Stimulated activated naive B cell treated with anti-CD40 and anti-IgM and Interleukin-4, amounts not matched to agents 10 μg/mL and 1 μg/mL and 100 μg/mL, for 72 hours (primary cell): ENCODE measurements at regions not wholly inside any gene's neighbourhood (a gene's known extent, or its start where the extent isn't known, plus 50 kb on each side); places are given as distances from the start of the nearest gene placed in this dataset.
A peak's percentile ranks its signal among the peaks of the same experiment; 100 is the strongest.

ENCODE experiments used
- ATAC-seq, 2 donors: fragments of 150-1000 bp; cut with Tn5 transposase; replicated peaks; 2 replicates each; pipeline ENCODE4 v1.10.0; 2021; ENCODE audit warnings: moderate library complexity in 1 of 2
- DNase-seq: peaks from one replicate; pipeline ENCODE4 v3.0.0; 2021
- H3K27ac Mint-ChIP-seq: one replicate; pipeline ENCODE4 v1.8.0; 2022; ENCODE audit warnings: mild to moderate bottlenecking, mixed read lengths
- H3K27me3 Mint-ChIP-seq, 2 donors: one replicate each; pipeline ENCODE4 v1.8.0; 2022; ENCODE audit warnings: mixed read lengths in 2 of 2
- H3K36me3 Mint-ChIP-seq, 2 donors: one replicate each; pipeline ENCODE4 v1.8.0; 2022; ENCODE audit warnings: mixed read lengths in 2 of 2, mild to moderate bottlenecking in 1 of 2
- H3K4me1 Mint-ChIP-seq, 2 donors: one replicate each; pipeline ENCODE4 v1.8.0; 2022; ENCODE audit warnings: mixed read lengths in 2 of 2, mild to moderate bottlenecking in 1 of 2
- H3K4me3 Mint-ChIP-seq, 2 donors: one replicate each; pipeline ENCODE4 v1.8.0; 2022; ENCODE audit warnings: mild to moderate bottlenecking in 2 of 2, mixed read lengths in 2 of 2, moderate library complexity in 1 of 2
- H3K9me3 Mint-ChIP-seq, 2 donors: one replicate each; pipeline ENCODE4 v1.8.0; 2022; ENCODE audit warnings: mixed read lengths in 2 of 2, mild to moderate bottlenecking in 1 of 2

DNA sequence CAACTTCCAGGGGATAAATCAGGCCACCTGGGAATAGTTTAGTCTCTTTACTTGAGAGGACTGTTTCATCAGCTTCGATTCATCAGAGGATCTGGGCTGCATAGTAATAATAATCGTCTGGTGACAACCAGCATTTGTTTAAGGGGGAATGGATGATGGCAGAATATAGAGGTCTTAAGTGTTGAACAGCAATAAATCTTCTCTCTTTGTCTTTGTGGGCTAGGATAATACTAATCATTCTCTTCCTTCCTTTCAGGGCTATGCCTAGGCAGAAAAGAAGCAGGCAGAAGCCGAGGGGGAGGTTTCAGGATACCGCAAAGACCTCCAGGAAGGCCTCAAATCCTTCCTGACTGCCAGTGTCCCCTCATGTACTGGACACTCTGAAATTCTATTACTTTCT, 150.4 kb upstream of the GAREM1 start:
- no peaks in the 10 kb centered on the region for H3K36me3 Mint-ChIP-seq
- H3K4me3 Mint-ChIP-seq, result no peak overlapping the region
- no peak for DNase-seq
- H3K27me3 Mint-ChIP-seq, result peaks cover 15 to 38% of the 10 kb centered on the region in 2 donors
- no peaks in the 10 kb centered on the region for H3K4me1 Mint-ChIP-seq
- peaks cover 0 to 2% of the 10 kb centered on the region in 2 donors for H3K9me3 Mint-ChIP-seq
- no peak for ATAC-seq
- H3K27ac Mint-ChIP-seq, result no peak overlapping the region

DNA sequence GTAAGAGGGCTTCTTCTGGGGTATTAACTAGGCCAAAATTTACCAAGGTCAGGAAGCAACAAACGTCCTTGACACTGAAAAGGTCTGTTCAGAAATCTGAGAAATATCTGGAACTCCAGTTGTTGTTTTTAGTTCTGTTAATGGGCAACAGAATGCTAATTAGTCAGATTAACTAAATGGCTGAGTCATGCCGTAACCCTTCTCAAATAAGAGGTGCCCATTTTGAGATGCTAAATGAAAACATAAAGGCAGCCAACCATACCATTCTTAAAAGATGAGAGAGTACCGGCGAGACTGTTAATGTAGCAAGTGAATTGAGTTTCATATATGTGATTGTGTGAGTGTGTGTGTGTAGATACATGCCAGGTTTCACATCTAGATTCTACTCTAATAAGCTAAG, 147.9 kb upstream of the GAREM1 start:
- ATAC-seq (no peak), DNase-seq (no peak)
- peaks cover 0 to 2% of the 10 kb centered on the region in 2 donors for H3K9me3 Mint-ChIP-seq
- peaks cover 9 to 40% of the 10 kb centered on the region in 2 donors for H3K27me3 Mint-ChIP-seq
- no peak overlapping the region for H3K4me3 Mint-ChIP-seq
- H3K27ac Mint-ChIP-seq, result no peak overlapping the region
- H3K4me1 Mint-ChIP-seq, result no peaks in the 10 kb centered on the region
- no peaks in the 10 kb centered on the region for H3K36me3 Mint-ChIP-seq

DNA sequence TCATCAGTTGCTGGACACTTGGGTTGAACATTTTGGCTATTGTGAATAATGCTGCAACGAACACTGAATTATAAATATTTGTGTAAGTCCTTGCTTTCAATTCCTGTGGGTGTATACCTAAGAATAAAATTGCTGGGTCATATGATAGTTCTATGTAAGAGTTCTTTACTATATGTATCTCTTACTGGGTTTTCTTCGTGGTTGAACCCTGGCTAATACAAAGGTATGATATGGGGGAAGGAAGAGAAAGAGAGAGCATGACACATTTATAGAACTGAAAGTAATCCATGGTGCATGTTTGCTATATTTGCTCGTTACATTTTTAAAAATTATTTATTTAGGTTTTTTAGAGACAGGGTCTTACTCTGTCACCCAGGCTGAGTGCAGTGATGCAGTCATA, 143.1 kb upstream of the GAREM1 start:
- H3K27me3 Mint-ChIP-seq, result peaks cover 15 to 25% of the 10 kb centered on the region in 2 donors
- no peaks in the 10 kb centered on the region for H3K36me3 Mint-ChIP-seq
- H3K4me1 Mint-ChIP-seq, result no peaks in the 10 kb centered on the region
- no peaks in the 10 kb centered on the region for H3K9me3 Mint-ChIP-seq
- no peak overlapping the region for H3K4me3 Mint-ChIP-seq
- H3K27ac Mint-ChIP-seq, result no peak overlapping the region
- ATAC-seq, result no peak
- DNase-seq, result no peak

DNA sequence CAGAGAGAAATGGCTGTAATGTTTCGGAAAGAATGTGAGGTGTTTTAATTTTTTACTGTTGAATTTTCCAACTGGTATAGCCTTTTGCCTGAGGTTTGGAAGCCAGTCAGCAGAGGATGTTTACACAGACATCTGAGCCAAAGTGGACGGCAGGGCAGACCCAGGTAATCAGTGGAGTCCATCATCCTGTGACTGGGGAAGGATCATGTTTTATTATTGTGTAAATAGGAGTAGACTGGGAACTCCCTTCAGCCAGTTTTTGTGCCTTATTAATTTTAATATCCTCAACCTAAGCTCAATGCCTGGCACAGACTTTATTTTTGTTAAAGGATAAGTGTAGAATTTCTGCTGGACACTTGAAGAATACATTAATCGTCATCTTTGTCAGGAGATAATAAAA, 142.0 kb upstream of the GAREM1 start:
- H3K36me3 Mint-ChIP-seq, result no peaks in the 10 kb centered on the region

DNA sequence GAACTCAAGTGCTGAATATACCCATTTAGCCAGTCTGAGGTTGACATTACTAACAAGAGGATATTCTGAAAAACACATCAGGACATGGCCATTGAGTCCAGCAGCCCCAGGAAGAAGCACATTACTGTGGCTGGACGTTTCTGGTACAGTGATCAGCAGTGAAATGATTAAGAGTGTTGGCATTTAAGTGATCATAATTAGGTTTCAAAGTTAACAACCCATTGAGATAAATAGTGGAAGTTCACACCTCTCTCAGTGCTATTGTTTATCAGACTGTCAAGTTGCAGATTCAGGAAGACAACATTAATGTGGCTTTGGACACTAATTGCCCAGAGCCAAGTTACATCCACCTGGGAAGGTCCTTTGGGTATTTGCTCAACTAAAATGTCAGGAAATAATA, 139.5 kb upstream of the GAREM1 start:
- H3K27ac Mint-ChIP-seq, result no peak overlapping the region
- H3K9me3 Mint-ChIP-seq, result no peaks in the 10 kb centered on the region
- ATAC-seq (no peak), DNase-seq (no peak)
- H3K4me1 Mint-ChIP-seq, result no peaks in the 10 kb centered on the region
- no peak overlapping the region for H3K4me3 Mint-ChIP-seq
- H3K36me3 Mint-ChIP-seq, result no peaks in the 10 kb centered on the region
- peaks cover 25 to 37% of the 10 kb centered on the region in 2 donors for H3K27me3 Mint-ChIP-seq

More for the DNA sequence above, 142.0 kb upstream of the GAREM1 start:
- no peak for DNase-seq
- ATAC-seq, result no peak
- Mint-ChIP-seq H3K4me1 (no peaks in the 10 kb centered on the region), H3K27me3 (peaks cover 17 to 35% of the 10 kb centered on the region in 2 donors), H3K4me3 (no peak overlapping the region), H3K27ac (no peak overlapping the region), H3K9me3 (no peaks in the 10 kb centered on the region)

DNA sequence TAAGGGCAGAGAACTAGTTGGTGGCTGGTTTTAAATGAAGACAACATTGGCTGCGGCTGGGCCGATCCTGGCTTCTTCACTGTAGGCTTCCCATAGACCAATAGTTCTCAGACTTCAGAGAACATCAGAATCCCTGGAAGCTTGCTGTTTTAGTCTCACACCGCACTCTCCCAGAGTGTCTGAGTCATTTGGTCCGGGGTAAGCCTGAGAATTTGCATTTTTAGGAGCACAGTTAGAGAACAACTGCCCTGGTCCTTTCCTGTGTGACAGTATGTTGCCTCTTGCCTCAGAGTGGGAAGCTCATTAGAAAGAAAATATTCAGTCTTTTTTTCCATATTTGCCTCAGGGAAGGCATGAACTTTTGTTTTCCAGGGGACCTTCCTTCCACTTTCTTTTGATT, 137.1 kb upstream of the GAREM1 start:
- ATAC-seq (no peak), DNase-seq (no peak)
- peaks cover 21 to 36% of the 10 kb centered on the region in 2 donors for H3K27me3 Mint-ChIP-seq
- H3K4me3 Mint-ChIP-seq, result no peak overlapping the region
- no peak overlapping the region for H3K27ac Mint-ChIP-seq
- no peaks in the 10 kb centered on the region for H3K9me3 Mint-ChIP-seq
- H3K36me3 Mint-ChIP-seq, result no peaks in the 10 kb centered on the region
- no peaks in the 10 kb centered on the region for H3K4me1 Mint-ChIP-seq

DNA sequence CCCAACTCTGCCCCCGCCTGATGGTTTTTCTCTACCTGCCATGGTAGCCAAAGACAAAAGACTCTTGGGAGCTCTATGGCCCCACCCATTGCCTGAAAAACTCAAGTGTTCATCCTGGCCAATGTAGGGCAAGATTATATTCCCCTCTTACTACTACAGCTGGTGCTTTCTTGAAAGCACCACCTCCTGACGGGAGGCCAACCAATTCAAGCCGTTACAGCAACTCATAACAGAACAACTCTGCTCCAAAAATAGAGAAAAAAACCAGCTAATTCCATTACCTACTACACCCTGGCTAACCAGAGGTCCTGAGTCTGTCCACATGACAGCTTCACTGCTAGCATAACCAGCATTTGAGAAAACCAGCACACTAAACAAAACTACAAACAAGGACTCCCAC, 127.5 kb upstream of the GAREM1 start:
- ATAC-seq, result no peak
- H3K4me3 Mint-ChIP-seq, result no peak overlapping the region
- peaks cover 8 to 9% of the 10 kb centered on the region in 2 donors for H3K27me3 Mint-ChIP-seq
- H3K27ac Mint-ChIP-seq, result no peak overlapping the region
- H3K9me3 Mint-ChIP-seq, result peaks cover 0 to 2% of the 10 kb centered on the region in 2 donors
- no peaks in the 10 kb centered on the region for H3K36me3 Mint-ChIP-seq
- no peaks in the 10 kb centered on the region for H3K4me1 Mint-ChIP-seq
- DNase-seq, result no peak

DNA sequence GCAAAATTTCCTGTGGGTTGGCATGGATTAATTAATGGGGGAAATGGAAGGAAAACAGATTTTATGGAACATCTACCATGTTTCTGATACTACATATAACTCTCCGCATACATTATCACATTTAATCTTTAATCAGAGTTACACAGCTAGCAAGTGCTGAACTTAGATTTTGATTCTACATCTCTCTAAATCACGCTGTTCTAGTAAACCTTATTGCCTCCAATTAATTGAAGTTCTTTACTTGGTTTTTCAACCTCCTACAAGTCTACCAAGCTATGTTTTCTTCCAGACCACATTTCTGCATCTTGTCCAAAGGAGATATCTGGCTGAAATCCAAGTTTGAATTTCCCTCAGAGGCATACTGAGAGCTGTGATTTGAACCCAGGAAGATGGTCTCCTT, 125.8 kb upstream of the GAREM1 start:
- Mint-ChIP-seq H3K36me3 (no peaks in the 10 kb centered on the region), H3K27ac (no peak overlapping the region), H3K4me3 (no peak overlapping the region), H3K27me3 (peaks cover 12% of the 10 kb centered on the region in 2 donors), H3K9me3 (peaks cover 0 to 2% of the 10 kb centered on the region in 2 donors), H3K4me1 (no peaks in the 10 kb centered on the region)
- DNase-seq (no peak), ATAC-seq (no peak)

DNA sequence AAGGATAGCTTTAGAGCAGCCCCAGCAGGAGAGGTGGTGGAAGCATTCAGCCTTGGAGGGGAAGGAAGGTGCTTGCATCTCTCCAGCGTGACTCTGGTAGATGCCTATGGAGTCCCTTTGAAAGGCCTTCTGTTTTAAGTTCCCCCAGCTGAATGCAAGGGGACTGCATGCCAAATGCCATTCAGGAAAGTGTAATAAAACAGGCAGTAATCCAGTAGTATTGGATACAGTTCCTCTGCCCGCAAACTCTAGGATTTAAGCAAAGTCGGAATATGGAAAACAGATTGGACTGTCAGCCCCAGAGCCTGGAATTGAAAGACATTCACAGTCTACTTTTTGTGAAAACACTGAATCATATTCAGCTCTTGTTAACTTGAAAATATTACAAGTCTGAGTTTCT, 125.2 kb upstream of the GAREM1 start:
- no peak for DNase-seq
- no peak overlapping the region for H3K27ac Mint-ChIP-seq
- no peaks in the 10 kb centered on the region for H3K36me3 Mint-ChIP-seq
- peaks cover 0 to 2% of the 10 kb centered on the region in 2 donors for H3K9me3 Mint-ChIP-seq
- ATAC-seq, result no peak
- H3K27me3 Mint-ChIP-seq, result peaks cover 12% of the 10 kb centered on the region in 2 donors
- no peak overlapping the region for H3K4me3 Mint-ChIP-seq
- H3K4me1 Mint-ChIP-seq, result no peaks in the 10 kb centered on the region

DNA sequence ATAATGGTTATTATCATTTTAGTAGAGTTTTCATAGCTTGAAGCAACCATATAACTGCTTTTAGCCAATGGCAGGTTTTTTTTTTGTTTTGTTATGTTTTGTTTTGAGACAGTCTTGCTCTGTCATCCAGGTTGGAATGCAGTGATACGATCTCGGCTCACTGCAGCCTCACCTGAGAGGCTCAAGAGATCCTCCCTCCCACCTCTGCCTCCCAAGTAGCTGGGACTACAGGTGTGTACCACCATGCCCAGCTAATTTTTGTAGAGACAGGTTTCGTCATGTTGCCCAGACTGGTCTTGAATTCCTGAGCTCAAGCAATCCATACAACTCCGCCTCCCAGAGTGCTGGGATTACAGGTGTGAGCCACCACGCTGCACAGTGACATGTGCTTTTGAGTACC, 117.5 kb upstream of the GAREM1 start:
- Mint-ChIP-seq H3K36me3 (no peaks in the 10 kb centered on the region), H3K4me3 (no peak overlapping the region), H3K4me1 (no peaks in the 10 kb centered on the region), H3K27me3 (peaks cover 11 to 35% of the 10 kb centered on the region in 2 donors), H3K27ac (no peak overlapping the region), H3K9me3 (peaks cover 9 to 14% of the 10 kb centered on the region in 2 donors)
- DNase-seq, result no peak
- ATAC-seq, result no peak

DNA sequence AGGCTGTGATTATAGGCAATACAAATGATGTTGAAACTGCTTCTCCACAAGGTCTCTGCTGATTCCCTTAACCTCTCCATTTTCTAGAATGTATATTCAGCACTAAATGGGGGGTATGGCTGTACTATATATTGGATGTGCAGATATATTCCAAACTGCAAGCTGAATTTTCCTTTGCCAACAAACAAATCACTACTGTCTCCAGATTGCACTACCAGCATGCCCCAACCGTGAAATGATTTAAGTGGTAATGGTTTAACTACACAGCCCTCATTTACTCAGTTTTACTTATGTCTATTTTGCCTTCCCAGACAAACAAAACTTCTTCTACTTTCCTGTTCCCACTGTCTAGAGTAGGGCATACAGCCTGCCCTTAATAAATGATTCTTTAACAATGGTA, 112.7 kb upstream of the GAREM1 start:
- peaks cover 1 to 7% of the 10 kb centered on the region in 2 donors for H3K9me3 Mint-ChIP-seq

DNA sequence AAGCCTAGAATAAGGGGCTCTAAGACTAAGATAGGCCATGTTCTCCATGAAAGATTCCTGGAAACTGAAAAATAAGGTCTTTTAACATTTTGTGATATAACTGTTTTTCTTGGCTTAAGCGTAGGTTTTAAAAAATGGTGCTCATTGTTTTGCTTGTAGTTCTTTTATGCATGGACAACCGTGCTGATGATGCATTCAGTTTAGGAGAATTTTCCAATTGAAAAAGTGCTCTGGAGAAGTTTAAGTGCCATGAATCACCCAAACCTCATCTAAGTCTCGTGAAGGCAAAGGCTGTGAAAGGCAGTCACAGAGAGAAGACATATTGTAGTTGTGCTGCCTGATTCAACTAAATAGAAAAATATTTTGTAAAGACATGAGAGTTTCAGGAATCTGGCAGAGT, 111.8 kb upstream of the GAREM1 start:
- H3K27ac Mint-ChIP-seq, result no peak overlapping the region
- no peak overlapping the region for H3K4me3 Mint-ChIP-seq
- H3K9me3 Mint-ChIP-seq, result peaks cover 1 to 7% of the 10 kb centered on the region in 2 donors
- peaks cover 10 to 35% of the 10 kb centered on the region in 2 donors for H3K27me3 Mint-ChIP-seq
- no peaks in the 10 kb centered on the region for H3K36me3 Mint-ChIP-seq
- DNase-seq (no peak), ATAC-seq (no peak)
- H3K4me1 Mint-ChIP-seq, result no peaks in the 10 kb centered on the region

More for the DNA sequence above, 112.7 kb upstream of the GAREM1 start:
- DNase-seq (no peak), ATAC-seq (no peak)
- Mint-ChIP-seq H3K27me3 (peaks cover 10 to 35% of the 10 kb centered on the region in 2 donors), H3K36me3 (no peaks in the 10 kb centered on the region), H3K4me3 (no peak overlapping the region), H3K27ac (no peak overlapping the region), H3K4me1 (no peaks in the 10 kb centered on the region)

DNA sequence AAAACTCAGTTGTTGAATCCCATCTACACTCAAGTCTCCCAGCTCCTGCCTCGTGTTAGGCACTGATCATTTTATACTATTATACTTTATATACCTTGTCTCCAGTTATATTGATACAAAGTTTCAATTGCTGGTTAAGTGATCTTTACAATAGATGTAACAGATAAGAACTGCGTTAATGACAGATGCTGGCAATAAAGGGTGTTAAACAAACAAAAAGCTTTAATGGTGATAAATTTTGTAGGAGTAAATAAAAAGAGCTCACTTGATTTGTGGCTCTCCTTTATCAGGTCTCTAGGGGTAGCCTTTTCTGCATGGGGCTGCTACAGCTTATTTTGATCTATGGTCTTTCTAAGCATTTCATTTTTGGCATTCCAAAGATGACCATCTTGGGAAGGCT, 106.9 kb upstream of the GAREM1 start:
- H3K27ac Mint-ChIP-seq, result no peak overlapping the region
- no peak for ATAC-seq
- peaks cover 1 to 7% of the 10 kb centered on the region in 2 donors for H3K9me3 Mint-ChIP-seq
- no peak for DNase-seq
- H3K4me3 Mint-ChIP-seq, result no peak overlapping the region
- H3K27me3 Mint-ChIP-seq, result peaks cover 22 to 25% of the 10 kb centered on the region in 2 donors
- H3K36me3 Mint-ChIP-seq, result no peaks in the 10 kb centered on the region
- H3K4me1 Mint-ChIP-seq, result no peaks in the 10 kb centered on the region

DNA sequence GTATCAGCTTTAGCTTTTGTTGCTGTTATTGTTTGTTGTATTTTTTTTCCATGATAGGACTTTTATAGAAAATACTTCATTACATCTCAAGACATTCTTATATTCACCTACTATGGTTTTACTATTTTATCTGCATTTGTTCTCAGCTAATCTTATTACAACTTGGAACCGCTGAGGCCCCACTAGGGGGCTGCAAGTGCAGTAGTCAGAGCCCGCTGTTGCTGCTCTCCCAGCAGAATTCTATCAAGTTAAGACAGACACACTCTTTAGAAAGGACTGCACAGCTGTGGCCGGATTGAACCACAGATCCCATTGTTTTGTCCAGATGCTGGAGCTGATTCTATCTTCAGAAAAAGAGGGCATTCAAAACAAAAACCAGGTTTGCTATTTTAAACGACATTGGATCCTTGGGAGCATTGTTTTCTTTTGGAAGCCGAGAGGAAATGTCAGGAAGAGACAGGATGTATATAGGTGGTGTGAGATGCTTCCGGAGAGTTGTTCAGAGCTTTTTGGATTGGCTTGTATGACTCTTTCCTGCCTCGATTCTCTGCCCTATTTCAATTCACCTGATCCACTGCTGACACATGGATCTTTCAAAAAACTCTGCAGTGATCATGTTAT, 105.7 kb upstream of the GAREM1 start:
- H3K27ac Mint-ChIP-seq, result no peak overlapping the region
- H3K36me3 Mint-ChIP-seq, result no peaks in the 10 kb centered on the region
- DNase-seq (no peak), ATAC-seq (peak in 1 of 2 donors; percentile 43)
- H3K4me1 Mint-ChIP-seq, result no peaks in the 10 kb centered on the region
- H3K9me3 Mint-ChIP-seq, result peaks cover 1 to 7% of the 10 kb centered on the region in 2 donors
- no peak overlapping the region for H3K4me3 Mint-ChIP-seq
- H3K27me3 Mint-ChIP-seq, result peaks cover 23 to 28% of the 10 kb centered on the region in 2 donors

DNA sequence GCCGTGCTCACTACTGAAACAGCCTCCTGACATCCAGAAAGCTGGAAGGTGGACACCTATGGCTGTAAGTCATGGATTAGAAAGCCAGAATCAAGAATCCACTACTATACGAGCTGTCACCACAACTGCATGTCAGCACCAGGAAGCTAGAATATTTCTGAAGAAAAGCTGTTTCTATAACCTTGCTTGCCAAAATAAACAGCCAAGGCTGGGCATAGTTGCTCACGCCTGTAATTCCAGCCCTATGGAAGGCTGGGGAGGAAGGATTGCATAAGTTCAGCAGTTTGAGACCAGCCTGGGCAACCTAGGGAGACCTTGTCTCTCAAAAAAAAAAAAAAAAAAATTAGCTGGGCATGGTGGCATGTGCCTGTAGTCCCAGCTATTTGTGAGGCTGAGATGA, 96.3 kb upstream of the GAREM1 start:
- Mint-ChIP-seq H3K4me1 (no peaks in the 10 kb centered on the region), H3K27ac (no peak overlapping the region), H3K27me3 (peaks cover 5% of the 10 kb centered on the region in 2 donors), H3K9me3 (no peaks in the 10 kb centered on the region), H3K36me3 (no peaks in the 10 kb centered on the region), H3K4me3 (no peak overlapping the region)
- ATAC-seq (no peak), DNase-seq (no peak)
